GM12878 (cell line): ENCODE measurements at regions not wholly inside any gene's neighbourhood (a gene's known extent, or its start where the extent isn't known, plus 50 kb on each side); places are given as distances from the start of the nearest gene placed in this dataset.

Experiments
- ATAC-seq: fragments of 200-7000 bp; cut with Tn5 transposase; 3 replicates; pipeline ENCODE4 v1.9.1; 2020; ENCODE audit warnings: mild to moderate bottlenecking, moderate library complexity
- BruUV-seq: library from RNA; stranded (reverse); fragments of 400-500 nt; replicated peaks from 2 replicates; lab custom pipeline; 2021; lab: Mats Ljungman, UMichigan
- CTCF ChIA-PET: fragments of 300-600 bp; sonication (Branson Sonifier 250); formaldehyde crosslinking; extraction: SDS; loops from one replicate; lab custom pipeline; 2021; ENCODE audit warnings: inconsistent platforms; lab: Yijun Ruan, JAX
- POLR2A ChIA-PET: fragments of 350-600 bp; formaldehyde crosslinking; extraction: SDS; loops from one replicate; lab custom pipeline; 2021; ENCODE audit warnings: inconsistent platforms; lab: Charles Lee
- RAD21 ChIA-PET: fragments of 300-600 bp; sonication (Branson Sonifier 250); formaldehyde crosslinking; loops from one replicate; lab custom pipeline; 2023; ENCODE audit warnings: antibody characterized with exemption; ENCODE audit not compliant: unreplicated experiment; lab: Charles Lee
- SMC1A ChIA-PET: fragments of 300-600 bp; sonication (Branson Sonifier 250); formaldehyde crosslinking; loops from one replicate; lab custom pipeline; 2023; ENCODE audit not compliant: unreplicated experiment, uncharacterized antibody; lab: Charles Lee
- DNase-seq: peaks from one replicate; pipeline ENCODE4 v3.0.0-alpha.2; 2011; ENCODE audit warnings: low read depth, low spot score
- FAIRE-seq: peaks from 3 replicates; lab custom pipeline; 2011; peaks lifted over from hg19 to GRCh38; lab: Jason Lieb, UNC
- H2AFZ ChIP-seq: 2 replicates; pipeline ENCODE4 v1.6.0; 2011; ENCODE audit warnings: low read depth, low read length, control low read depth; ENCODE audit not compliant: control insufficient read depth
- H3K27ac ChIP-seq: 2 replicates; pipeline ENCODE4 v1.5.1; 2011; ENCODE audit warnings: control low read depth; ENCODE audit not compliant: control insufficient read depth, insufficient read depth
- H3K27me3 ChIP-seq, 2 experiments: replicated peaks in 1 of 2; 2 replicates each; pipeline versions ENCODE4 v1.6.0 to v1.6.1; 2011; ENCODE audit warnings: low read length in 1 of 2; ENCODE audit not compliant: control insufficient read depth in 2 of 2, insufficient read depth in 2 of 2
- H3K36me3 ChIP-seq, 2 experiments: 2 replicates each; pipeline ENCODE4 v1.5.1; 2011; ENCODE audit warnings: low read length in 1 of 2; ENCODE audit not compliant: control insufficient read depth in 2 of 2, insufficient read depth in 2 of 2
- H3K4me1 ChIP-seq: 2 replicates; pipeline ENCODE4 v1.6.1; 2011; ENCODE audit warnings: mild to moderate bottlenecking, low read length, moderate library complexity, mixed read lengths; ENCODE audit not compliant: control insufficient read depth, insufficient read depth
- H3K4me2 ChIP-seq: 2 replicates; pipeline ENCODE4 v1.6.0; 2011; ENCODE audit warnings: control low read depth; ENCODE audit not compliant: control insufficient read depth, insufficient read depth
- H3K4me3 ChIP-seq: fragments of 200-600 bp; sonication (generic); 2 replicates; pipeline ENCODE4 v1.5.1; 2016
- H3K79me2 ChIP-seq: 2 replicates; pipeline ENCODE4 v1.6.0; 2011; ENCODE audit warnings: low read length; ENCODE audit not compliant: control insufficient read depth, insufficient read depth
- H3K9ac ChIP-seq: 2 replicates; pipeline ENCODE4 v1.8.0; 2011; ENCODE audit warnings: low read length, control low read depth, mixed read lengths; ENCODE audit not compliant: control insufficient read depth, insufficient read depth
- H3K9me3 ChIP-seq: replicated peaks from 3 replicates; pipeline ENCODE4 v1.5.1; 2011; ENCODE audit warnings: mild to moderate bottlenecking, low read length; ENCODE audit not compliant: control insufficient read depth, insufficient read depth
- H4K20me1 ChIP-seq: 2 replicates; pipeline ENCODE4 v1.6.0; 2011; ENCODE audit not compliant: control insufficient read depth, insufficient read depth
- ATF7 ChIP-seq: fragments of 450-650 bp; IDR thresholded peaks from 2 replicates; pipeline ENCODE4 v1.6.1; 2016; ENCODE audit warnings: low read depth, mild to moderate bottlenecking
- BCL11A ChIP-seq: IDR thresholded peaks from 2 replicates; pipeline ENCODE4 v1.6.1; 2011; ENCODE audit warnings: low read depth, low read length
- IKZF1 ChIP-seq: fragments of 450-650 bp; conservative IDR thresholded peaks from 2 replicates; pipeline ENCODE4 v1.6.1; 2017; ENCODE audit warnings: antibody characterized with exemption, mild to moderate bottlenecking
- IKZF2 ChIP-seq, 2 experiments: fragments of 450-650 bp; IDR thresholded peaks; 2 replicates each; pipeline ENCODE4 v1.6.1; 2017; ENCODE audit warnings: mild to moderate bottlenecking in 2 of 2, moderate library complexity in 2 of 2
- MTA2 ChIP-seq: fragments of 450-650 bp; IDR thresholded peaks from 2 replicates; pipeline ENCODE4 v1.6.1; 2016; ENCODE audit warnings: low read depth, mild to moderate bottlenecking, moderate library complexity
- MYC ChIP-seq: IDR thresholded peaks from 2 replicates; pipeline ENCODE4 v1.6.1; 2011; ENCODE audit warnings: mild to moderate bottlenecking, low read length, moderate library complexity, inconsistent platforms; ENCODE audit not compliant: insufficient read depth, insufficient replicate concordance, insufficient read length, severe bottlenecking
- NBN ChIP-seq: fragments of 450-650 bp; IDR thresholded peaks from 2 replicates; pipeline ENCODE4 v1.6.1; 2016
- SKIL ChIP-seq: fragments of 450-650 bp; IDR thresholded peaks from 2 replicates; pipeline ENCODE4 v1.6.1; 2017; ENCODE audit warnings: mild to moderate bottlenecking, low read depth, inconsistent platforms; ENCODE audit not compliant: poor library complexity, severe bottlenecking
- SPI1 ChIP-seq: IDR thresholded peaks from 2 replicates; pipeline ENCODE4 v1.6.1; 2011; ENCODE audit warnings: low read depth, mild to moderate bottlenecking, low read length, moderate library complexity, borderline replicate concordance; ENCODE audit not compliant: insufficient read depth
- ZNF687 ChIP-seq: fragments of 450-650 bp; IDR thresholded peaks from 2 replicates; pipeline ENCODE4 v1.6.1; 2017; ENCODE audit warnings: mild to moderate bottlenecking, moderate library complexity
- WGBS: methylation state at CpG from one replicate; pipeline ENCODE4 v1.1.6; 2016; ENCODE audit warnings: low lambda C conversion rate; ENCODE audit not compliant: insufficient replicate concordance, insufficient coverage; ENCODE audit errors: missing lambda C conversion rate; 5-methylcytosine and 5-hydroxymethylcytosine counted together
- in situ Hi-C: fragments of 300-500 bp; cut with MboI; formaldehyde crosslinking; loops from 9 replicates; pipeline ENCODE4 v1.14.3; 2018; ENCODE audit warnings: mixed read lengths
- intact Hi-C: fragments of 100-400 bp; cut with micrococcal nuclease; formaldehyde crosslinking; loops from one replicate; pipeline ENCODE4 v1.14.2; 2022; ENCODE audit not compliant: unreplicated experiment

GRCh38 chr15:75136118-75136517 is 65.6 kb upstream of the C15orf39 start:
- no peaks in the 10 kb centered on the region for H3K79me2 ChIP-seq
- H3K36me3 ChIP-seq, result no peaks in the 10 kb centered on the region
- H3K4me1 ChIP-seq, result peaks cover 49% of the 10 kb centered on the region
- ChIA-PET RAD21 (interaction anchor here (0.8 to 2.7 kb wide), 6 partner anchors 26 to 94 kb away, joined by 3 to 14 read pairs (median 6); partner anchors contain the start of gene C15orf39), POLR2A (interaction anchor here (2.9 kb wide), 1 partner anchor 64 kb away, joined by 20 read pairs; the partner anchor contains the start of gene C15orf39), CTCF (interaction anchor here (0.7 to 2.1 kb wide), 3 partner anchors 18 to 93 kb away, joined by 3 to 5 read pairs (median 4); no protein-coding TSS in a partner anchor), SMC1A (interaction anchor here (0.9 to 2.9 kb wide), 9 partner anchors 11 to 72 kb away, joined by 3 to 21 read pairs (median 5); no protein-coding TSS in a partner anchor)
- no peaks in the 10 kb centered on the region for H3K27me3 ChIP-seq
- in situ Hi-C loops (loop anchor here (5.0 kb wide), 1 partner anchor 61 kb away; no protein-coding TSS in a partner anchor), intact Hi-C loops (loop anchor here (10.0 kb wide), 1 partner anchor 741 kb away; no protein-coding TSS in a partner anchor)
- DNase-seq (peak; percentile 48), ATAC-seq (peak; percentile 58), FAIRE-seq (peak; percentile 35)
- H3K4me2 ChIP-seq, result no peak overlapping the region
- H4K20me1 ChIP-seq, result no peaks in the 10 kb centered on the region
- no peak overlapping the region for H3K4me3 ChIP-seq
- no peak overlapping the region for H2AFZ ChIP-seq
- H3K27ac ChIP-seq, result peak overlapping the region; percentile 1
- peak; percentile 65 to 66; a peak in 3 of 4 replicates for TF ChIP-seq IKZF2 (IDR thresholded peaks at IDR 0.05)
- peak; percentile 35; the same call in 1 of the 2 replicates for TF ChIP-seq NBN
- TF ChIP-seq MYC, result no peak
- 0 out of 2 replicates have a peak, but pooled peaks have one; percentile 36 for TF ChIP-seq ATF7
- TF ChIP-seq IKZF1, result peak; percentile 30; the same call in 1 of the 2 replicates
- TF ChIP-seq BCL11A, result peak; percentile 24; the same call in 1 of the 2 replicates
- peak; percentile 52; the same call in 1 of the 2 replicates for TF ChIP-seq MTA2
- TF ChIP-seq SPI1, result peak; percentile 56; the same call in 1 of the 2 replicates
- no peak for TF ChIP-seq ZNF687
- peak; percentile 23 for TF ChIP-seq SKIL
- H3K9ac ChIP-seq, result no peak overlapping the region
- no peaks in the 10 kb centered on the region; the same call in 1 of the 3 replicates for H3K9me3 ChIP-seq
- WGBS, result 5% methylated on average over 3 of the region's 3 CpGs
- no TSS peak for BruUV-seq
